GM13977 (cell line): ENCODE measurements at regions not wholly inside any gene's neighbourhood (a gene's known extent, or its start where the extent isn't known, plus 50 kb on each side); places are given as distances from the start of the nearest gene placed in this dataset.

Experiments
- DNase-seq: peaks from one replicate; pipeline ENCODE4 v3.0.0; 2012; ENCODE audit warnings: low spot score
- in situ Hi-C: fragments of 300-500 bp; cut with MboI; formaldehyde crosslinking; loops from one replicate; pipeline ENCODE4 v1.12.0; 2022; ENCODE audit warnings: low sequenced_read_pairs, low pct_unique_long_range_greater_than_20kb, mixed read lengths, inconsistent platforms; ENCODE audit not compliant: unreplicated experiment
- TF ChIP-seq, protein P1 (sequence below): IDR thresholded peaks from 2 replicates; pipeline ENCODE4 v1.5.1; 2012; ENCODE audit warnings: mild to moderate bottlenecking, control low read depth; ENCODE audit not compliant: insufficient read depth; ENCODE audit errors: extremely low read depth, missing control alignments

DNA sequence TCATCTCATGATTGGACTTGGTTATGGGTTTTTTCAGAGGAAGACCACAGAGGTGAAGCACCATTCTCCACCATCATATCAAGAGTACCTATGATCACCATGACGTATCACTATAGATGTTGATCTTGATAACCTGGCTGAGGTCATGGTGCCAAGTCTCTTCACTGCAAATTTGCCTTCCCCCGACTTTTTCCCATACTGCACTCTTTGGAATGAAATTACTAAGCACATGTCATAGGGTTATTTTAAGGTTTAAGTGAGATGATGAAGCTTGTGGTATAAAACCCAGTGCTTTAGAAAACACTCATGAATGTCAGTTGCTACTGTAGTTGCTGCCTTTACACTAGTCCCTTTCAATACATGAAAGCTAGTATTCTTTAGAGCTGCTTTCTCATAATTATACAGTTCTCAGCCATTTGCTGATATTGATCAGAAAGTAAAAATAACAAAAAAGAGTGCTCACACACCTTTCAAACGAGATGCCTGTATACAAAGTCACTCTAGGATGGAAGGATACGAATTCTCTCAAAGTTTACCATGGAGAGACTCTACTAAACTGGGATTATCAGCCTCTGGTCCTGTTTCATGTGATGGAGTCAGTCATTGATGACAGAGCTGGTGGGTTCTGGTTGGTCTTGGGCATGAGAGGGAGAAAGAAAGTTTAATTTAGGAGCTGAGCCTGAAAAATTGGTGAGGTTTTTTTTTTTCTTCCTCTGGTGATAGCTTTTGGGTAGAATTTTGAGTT lies 228.1 kb downstream of the PRL start:
- TF ChIP-seq, protein P1, sequence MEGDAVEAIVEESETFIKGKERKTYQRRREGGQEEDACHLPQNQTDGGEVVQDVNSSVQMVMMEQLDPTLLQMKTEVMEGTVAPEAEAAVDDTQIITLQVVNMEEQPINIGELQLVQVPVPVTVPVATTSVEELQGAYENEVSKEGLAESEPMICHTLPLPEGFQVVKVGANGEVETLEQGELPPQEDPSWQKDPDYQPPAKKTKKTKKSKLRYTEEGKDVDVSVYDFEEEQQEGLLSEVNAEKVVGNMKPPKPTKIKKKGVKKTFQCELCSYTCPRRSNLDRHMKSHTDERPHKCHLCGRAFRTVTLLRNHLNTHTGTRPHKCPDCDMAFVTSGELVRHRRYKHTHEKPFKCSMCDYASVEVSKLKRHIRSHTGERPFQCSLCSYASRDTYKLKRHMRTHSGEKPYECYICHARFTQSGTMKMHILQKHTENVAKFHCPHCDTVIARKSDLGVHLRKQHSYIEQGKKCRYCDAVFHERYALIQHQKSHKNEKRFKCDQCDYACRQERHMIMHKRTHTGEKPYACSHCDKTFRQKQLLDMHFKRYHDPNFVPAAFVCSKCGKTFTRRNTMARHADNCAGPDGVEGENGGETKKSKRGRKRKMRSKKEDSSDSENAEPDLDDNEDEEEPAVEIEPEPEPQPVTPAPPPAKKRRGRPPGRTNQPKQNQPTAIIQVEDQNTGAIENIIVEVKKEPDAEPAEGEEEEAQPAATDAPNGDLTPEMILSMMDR: no peak
- in situ Hi-C loops: no loop called here
- no peak for DNase-seq

DNA sequence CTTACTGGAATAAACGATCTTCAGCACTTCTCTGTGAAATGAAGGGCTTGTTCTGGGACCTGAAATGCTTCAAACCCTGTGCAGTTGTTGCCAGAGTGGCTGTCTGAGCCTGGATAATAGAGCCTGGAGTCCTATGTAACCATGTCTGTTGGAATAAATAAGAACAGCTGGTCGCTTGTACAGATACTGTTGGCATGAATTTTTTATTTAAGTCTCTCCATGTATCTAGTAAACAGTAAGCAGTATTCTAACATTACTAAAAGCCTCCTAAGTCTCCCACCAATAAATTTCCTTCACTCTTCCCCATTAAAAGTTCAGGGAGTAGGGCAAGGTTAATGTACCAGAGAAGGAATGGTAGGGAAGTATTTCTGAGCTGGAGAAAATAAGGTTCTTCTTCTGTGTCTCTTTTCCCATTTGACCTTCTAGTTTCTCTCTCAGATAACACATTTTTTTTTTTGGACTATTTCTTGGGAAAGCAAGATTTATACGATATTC lies 227.5 kb downstream of the PRL start:
- in situ Hi-C loops: no loop called here
- TF ChIP-seq, protein P1: no peak
- no peak for DNase-seq

DNA sequence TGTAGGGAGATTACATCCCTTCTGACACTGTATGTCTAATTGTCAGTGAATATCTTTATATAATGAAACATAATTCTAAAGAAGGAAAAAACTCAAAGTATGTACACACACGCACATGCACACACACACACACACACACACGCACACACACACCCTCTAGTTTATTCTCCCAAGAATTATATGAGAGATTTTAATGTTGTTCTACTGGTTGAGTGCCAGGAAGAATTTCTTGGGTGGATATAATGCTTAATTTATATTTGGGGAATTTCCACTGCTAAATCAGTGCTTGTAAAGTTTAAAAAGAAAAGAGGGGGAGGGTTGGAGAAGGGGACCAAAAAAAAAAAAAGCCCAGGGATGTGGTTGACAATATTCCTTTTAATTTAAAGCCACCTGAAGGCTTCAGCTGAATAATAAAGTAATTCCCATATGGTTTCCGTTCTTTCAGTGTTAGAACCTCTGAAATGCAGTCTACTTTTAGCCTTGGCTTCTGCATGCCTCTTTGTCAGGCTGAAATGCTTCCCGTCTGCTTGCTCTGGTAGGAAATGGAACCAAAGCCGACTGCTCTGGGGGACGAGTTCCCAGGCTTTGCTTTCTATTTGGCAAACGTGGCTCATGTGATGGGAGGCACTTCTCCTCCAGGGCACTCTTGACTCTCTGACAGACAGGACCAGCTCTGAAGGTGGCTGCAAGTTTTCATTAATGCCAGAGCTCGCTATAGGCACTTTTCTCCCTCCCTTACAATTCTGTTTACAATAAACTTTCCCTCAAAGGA lies 225.4 kb downstream of the PRL start:
- in situ Hi-C loops: no loop called here
- TF ChIP-seq, protein P1: no peak
- DNase-seq: no peak

DNA sequence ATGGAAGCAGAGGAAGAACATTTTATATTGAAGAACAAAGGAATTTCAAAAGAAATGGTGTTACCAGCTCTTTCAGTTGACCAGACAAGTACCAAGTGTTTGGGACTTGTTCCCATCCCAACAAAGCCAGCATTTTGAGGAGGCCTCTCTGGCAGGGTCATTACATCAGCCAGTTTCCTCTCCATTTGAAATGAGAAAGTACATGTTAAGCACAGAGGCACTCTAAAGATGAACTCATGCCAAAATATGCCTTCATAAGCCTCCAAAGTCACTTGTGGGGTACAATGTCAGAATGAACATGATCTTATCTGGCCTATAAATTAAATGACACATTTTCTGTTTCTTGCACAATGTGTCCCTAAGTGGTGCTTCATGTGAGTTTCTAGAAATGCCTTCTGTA lies 223.9 kb downstream of the PRL start:
- TF ChIP-seq, protein P1: no peak
- in situ Hi-C loops: no loop called here
- DNase-seq: no peak

DNA sequence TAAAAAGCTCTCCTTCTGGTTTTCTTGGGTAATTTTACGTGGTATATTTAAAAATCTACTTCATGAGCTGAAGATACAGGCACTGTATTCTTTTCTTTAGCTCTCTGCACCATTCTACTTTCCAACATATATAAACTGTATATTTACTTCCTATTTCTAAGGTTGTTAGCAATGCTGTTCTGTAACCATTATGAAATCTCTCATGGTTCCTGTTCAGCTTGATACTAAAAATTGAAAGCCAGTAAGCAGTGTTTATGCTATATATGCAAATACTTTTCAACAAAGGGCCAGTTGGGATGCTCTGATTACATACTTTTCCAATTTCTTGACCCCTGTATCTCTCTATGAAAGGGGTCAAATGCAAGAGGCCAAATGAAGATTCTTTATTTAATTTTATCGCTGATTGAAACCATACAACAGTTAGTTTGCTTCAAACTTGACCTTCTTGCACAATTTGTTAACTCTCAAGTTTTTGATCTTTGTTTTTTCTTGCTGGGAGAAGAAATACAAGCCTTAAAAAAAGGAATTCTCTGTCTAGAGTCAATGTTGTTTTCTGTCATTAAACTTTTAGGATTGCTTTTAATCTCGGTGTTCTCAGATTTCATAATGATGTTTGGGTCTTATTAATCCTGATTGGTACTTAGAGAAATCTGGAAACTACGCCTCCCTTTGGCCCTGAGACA lies 223.2 kb downstream of the PRL start:
- in situ Hi-C loops: no loop called here
- no peak for DNase-seq
- TF ChIP-seq, protein P1: no peak

DNA sequence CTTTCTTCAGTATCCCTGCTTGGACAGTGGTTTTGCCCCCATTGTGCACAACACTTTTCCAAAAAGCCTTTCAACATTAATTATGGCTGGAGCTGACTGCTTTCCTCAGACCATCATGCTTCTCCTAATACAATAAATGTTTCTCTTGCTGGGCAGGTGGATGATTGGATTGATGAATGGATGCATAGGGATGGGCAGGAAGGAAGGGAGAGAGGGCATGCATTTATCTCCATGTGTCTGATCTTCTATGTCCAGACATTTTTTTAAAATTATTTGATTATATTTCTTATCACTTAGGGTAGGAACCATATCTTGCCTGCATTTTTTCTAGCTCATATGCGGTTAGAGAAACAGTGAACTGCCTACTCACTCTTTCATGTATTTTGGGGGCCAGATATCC lies 218.5 kb downstream of the PRL start:
- DNase-seq: no peak
- TF ChIP-seq, protein P1: no peak
- in situ Hi-C loops: no loop called here
